ENCODE measurements at regions not wholly inside any gene's neighbourhood (a gene's known extent, or its start where the extent isn't known, plus 50 kb on each side); places are given as distances from the start of the nearest gene placed in this dataset.

DNA sequence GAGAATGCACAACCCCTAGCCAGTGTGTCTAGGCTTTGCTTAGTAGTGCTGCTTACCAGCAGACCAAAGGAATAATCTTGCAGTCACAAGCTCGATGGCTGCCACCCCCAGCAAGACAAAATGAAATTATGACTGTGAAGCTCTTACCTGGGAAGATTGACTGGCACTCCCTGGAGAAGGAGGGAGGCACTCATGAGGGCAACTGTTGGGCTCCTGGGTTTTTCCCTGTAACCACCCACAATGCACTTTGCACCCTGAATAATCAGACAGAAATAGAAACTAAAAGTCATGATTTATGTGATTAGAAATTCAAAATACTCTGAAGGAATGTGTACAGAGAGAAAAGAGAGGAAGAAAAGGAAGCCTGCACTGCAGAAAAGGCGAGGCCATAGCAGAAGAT lies 144.3 kb upstream of the DGKB start:
- Histone ChIP-seq H3K27ac (no peak overlapping the region), H3K4me1 (no peaks in the 10 kb centered on the region), H3K36me3 (ENCODE audit: insufficient read depth in 1 of 2, low read depth in 1 of 2) (no peaks in the 10 kb centered on the region), H3K4me3 (no peak overlapping the region), H3K9me3 (no peaks in the 10 kb centered on the region), H3K27me3 (ENCODE audit: insufficient read depth in 3 of 3, low read length in 2 of 3) (no peaks in the 10 kb centered on the region)
- no peak for DNase-seq
- WGBS, 3 donors = 65 to 75% (median 70%) methylated on average over 2 of the region's 2 CpGs
- no peak for ATAC-seq
- intact Hi-C loops (cut with DNase I) = loop anchor here in 1 of 2 donors (5.0 kb wide), 1 partner anchor 340 kb away; no protein-coding TSS in a partner anchor
- TF ChIP-seq CTCF (IDR thresholded peaks at IDR 0.05) = no peak

DNA sequence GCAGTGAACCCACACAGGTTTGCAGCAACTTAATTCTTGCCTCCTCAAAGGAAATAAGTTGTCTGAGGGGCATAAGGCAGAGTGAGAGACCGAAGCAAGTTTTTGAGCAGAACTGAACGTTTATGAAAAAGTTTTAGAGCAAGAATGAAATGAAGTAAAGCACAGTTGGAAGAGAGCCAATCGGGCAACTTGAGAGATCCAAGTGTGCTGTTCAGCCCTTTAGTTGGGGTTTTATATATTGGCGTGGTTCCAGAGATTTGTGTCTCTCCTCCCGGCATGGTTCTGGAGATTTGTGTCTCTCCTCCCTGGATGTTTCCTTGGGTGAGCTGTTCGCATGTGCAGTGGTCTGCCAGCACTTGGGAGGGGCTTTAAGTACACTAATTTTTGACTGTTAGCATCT lies 141.4 kb upstream of the DGKB start:
- Histone ChIP-seq H3K27me3 (ENCODE audit: insufficient read depth in 3 of 3, low read length in 2 of 3) (no peaks in the 10 kb centered on the region), H3K4me1 (no peaks in the 10 kb centered on the region), H3K4me3 (no peak overlapping the region), H3K9me3 (no peaks in the 10 kb centered on the region), H3K36me3 (ENCODE audit: insufficient read depth in 1 of 2, low read depth in 1 of 2) (no peaks in the 10 kb centered on the region), H3K27ac (no peak overlapping the region)
- DNase-seq = no peak
- intact Hi-C loops (cut with DNase I) = no loop called here
- no peak for TF ChIP-seq CTCF (IDR thresholded peaks at IDR 0.05)
- WGBS, 3 donors = 19 to 41% (median 29%) methylated on average over 6 of the region's 6 CpGs
- ATAC-seq = no peak

DNA sequence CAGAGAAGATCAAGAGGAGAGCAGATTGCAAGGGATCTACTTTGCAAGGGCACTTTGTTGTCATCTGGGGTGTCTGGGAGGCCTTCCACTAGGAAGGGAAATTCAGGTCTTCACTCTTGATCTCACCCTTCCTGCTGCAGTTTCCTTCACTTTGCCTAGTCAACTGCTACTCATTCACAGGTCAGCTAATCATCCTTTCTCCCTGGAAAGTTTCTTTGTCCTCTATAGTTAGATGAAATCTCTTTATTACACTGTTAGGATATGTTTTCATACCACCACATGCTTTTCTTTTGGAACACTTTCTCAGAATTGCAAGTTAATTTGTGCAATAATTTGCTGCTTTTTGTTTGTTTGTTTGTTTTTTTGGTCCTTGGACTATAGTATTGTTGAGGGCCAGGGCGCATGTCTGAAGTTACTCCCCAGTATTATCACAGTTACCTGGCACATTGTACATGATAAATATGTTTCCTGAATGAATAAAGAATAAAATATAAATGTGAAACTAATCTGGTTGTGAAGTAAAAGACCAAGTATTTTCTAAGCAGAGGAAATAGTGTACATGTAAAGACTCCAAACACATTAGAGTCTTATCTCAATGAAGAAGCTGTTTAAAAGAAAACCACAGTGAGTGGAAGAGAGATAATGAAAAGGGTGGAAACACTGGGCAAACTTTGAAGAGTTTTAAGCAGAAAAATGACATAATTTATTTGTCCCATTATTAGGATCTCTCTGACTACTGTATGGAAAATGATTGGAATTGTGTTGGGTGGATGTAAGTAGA lies 139.9 kb upstream of the DGKB start:
- no peak for DNase-seq
- Histone ChIP-seq H3K4me1 (no peaks in the 10 kb centered on the region), H3K36me3 (ENCODE audit: insufficient read depth in 1 of 2, low read depth in 1 of 2) (no peaks in the 10 kb centered on the region), H3K4me3 (no peak overlapping the region), H3K9me3 (no peaks in the 10 kb centered on the region), H3K27me3 (ENCODE audit: insufficient read depth in 3 of 3, low read length in 2 of 3) (no peaks in the 10 kb centered on the region), H3K27ac (no peak overlapping the region)
- no peak for TF ChIP-seq CTCF (IDR thresholded peaks at IDR 0.05)
- 85 to 95% (median 95%) methylated on average over 1 of the region's 1 CpG for WGBS, 3 donors
- ATAC-seq = no peak
- intact Hi-C loops (cut with DNase I) = no loop called here

DNA sequence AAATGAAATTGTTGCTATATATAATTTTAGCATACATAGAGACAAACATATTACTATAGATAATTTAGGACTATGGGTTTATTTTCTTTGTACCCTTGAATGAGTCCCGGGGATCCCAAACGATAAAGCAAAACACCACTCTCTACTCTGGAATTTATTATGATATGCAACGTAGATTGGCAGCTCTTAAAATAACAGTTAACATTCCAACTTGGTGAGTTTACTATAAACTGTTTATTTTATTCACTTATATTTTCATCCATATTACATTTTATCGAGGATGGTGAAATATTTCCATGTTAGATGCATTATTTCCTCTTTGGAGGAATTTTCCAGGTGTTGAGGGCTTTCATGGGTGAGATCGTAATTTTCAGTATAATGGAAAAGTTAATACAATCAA lies 138.7 kb upstream of the DGKB start:
- H3K9me3 ChIP-seq = no peaks in the 10 kb centered on the region
- H3K36me3 ChIP-seq (ENCODE audit: insufficient read depth in 1 of 2, low read depth in 1 of 2) = no peaks in the 10 kb centered on the region
- intact Hi-C loops (cut with DNase I) = no loop called here
- H3K4me3 ChIP-seq = no peak overlapping the region
- H3K27ac ChIP-seq = no peak overlapping the region
- 83 to 84% (median 83%) methylated on average over 5 of the region's 5 CpGs for WGBS, 3 donors
- no peaks in the 10 kb centered on the region for H3K27me3 ChIP-seq (ENCODE audit: insufficient read depth in 3 of 3, low read length in 2 of 3)
- no peak for TF ChIP-seq CTCF (IDR thresholded peaks at IDR 0.05)
- no peaks in the 10 kb centered on the region for H3K4me1 ChIP-seq
- ATAC-seq = no peak
- no peak for DNase-seq

GRCh38 chr7:15035814-15036213 lies 133.3 kb upstream of the DGKB start:
- Histone ChIP-seq H3K4me1 (no peaks in the 10 kb centered on the region), H3K27me3 (ENCODE audit: insufficient read depth in 3 of 3, low read length in 2 of 3) (no peaks in the 10 kb centered on the region), H3K4me3 (no peak overlapping the region), H3K9me3 (no peaks in the 10 kb centered on the region), H3K36me3 (ENCODE audit: insufficient read depth in 1 of 2, low read depth in 1 of 2) (no peaks in the 10 kb centered on the region), H3K27ac (no peak overlapping the region)
- 82 to 92% (median 83%) methylated on average over 2 of the region's 2 CpGs for WGBS, 3 donors
- no peak for TF ChIP-seq CTCF (IDR thresholded peaks at IDR 0.05)
- intact Hi-C loops (cut with DNase I) = no loop called here
- DNase-seq (no peak), ATAC-seq (no peak)
